K562 (cell line): ENCODE measurements at regions not wholly inside any gene's neighbourhood (a gene's known extent, or its start where the extent isn't known, plus 50 kb on each side); places are given as distances from the start of the nearest gene placed in this dataset.

Experiments
- ATAC-seq: fragments of 200-7000 bp; cut with Tn5 transposase; 3 replicates; pipeline ENCODE4 v1.9.1; 2020; ENCODE audit warnings: moderate library complexity
- BruUV-seq: library from RNA; stranded (reverse); fragments of 400-500 nt; replicated peaks from 2 replicates; lab custom pipeline; 2021; lab: Mats Ljungman, UMichigan
- CTCF ChIA-PET: fragments of 300-600 bp; formaldehyde crosslinking; extraction: SDS; loops from one replicate; lab custom pipeline; 2021; ENCODE audit warnings: low intra/inter-chr PET ratio; lab: Yijun Ruan, JAX
- POLR2A ChIA-PET: fragments of 300-600, 350-650 bp; sonication (Branson Sonifier 250); formaldehyde crosslinking; extraction: SDS; loops from one replicate; lab custom pipeline; 2021; ENCODE audit warnings: antibody characterized with exemption, inconsistent platforms; lab: Yijun Ruan, JAX
- DNase-seq, 4 experiments: peaks; one replicate each; pipeline versions ENCODE4 v3.0.0 to v3.0.0-alpha.2; 2011 to 2018; ENCODE audit warnings: low spot score in 3 of 4, mixed read lengths in 3 of 4; ENCODE audit errors: extremely low read depth in 1 of 4
- FAIRE-seq: peaks from 2 replicates; lab custom pipeline; 2011; peaks lifted over from hg19 to GRCh38; lab: Jason Lieb, UNC
- H2AFZ ChIP-seq: 2 replicates; pipeline ENCODE4 v1.6.0; 2011; ENCODE audit warnings: low read depth, low read length, control low read depth, inconsistent platforms
- H3K27ac ChIP-seq: fragments of 200-600 bp; 3 replicates; pipeline ENCODE4 v1.8.0; 2011; ENCODE audit warnings: low read depth, mild to moderate bottlenecking, control low read depth, inconsistent platforms, low read length, moderate library complexity, mixed read lengths; ENCODE audit errors: extremely low read depth
- H3K27me3 ChIP-seq, 2 experiments: fragments of 300-600 bp in 1 of 2; 2 replicates in 1 of 2; 3 replicates in 1 of 2; pipeline versions ENCODE4 v1.6.0 to v1.8.0; 2011; ENCODE audit warnings: inconsistent platforms in 2 of 2, low read length in 2 of 2, mild to moderate bottlenecking in 1 of 2, mixed read lengths in 1 of 2, moderate library complexity in 1 of 2; ENCODE audit not compliant: control insufficient read depth in 2 of 2, insufficient read depth in 2 of 2
- H3K36me3 ChIP-seq: fragments of 300-600 bp; 3 replicates; pipeline ENCODE4 v1.8.0; 2011; ENCODE audit warnings: mild to moderate bottlenecking, low read length, inconsistent platforms; ENCODE audit not compliant: control insufficient read depth, insufficient read depth
- H3K4me1 ChIP-seq, 2 experiments: fragments of 200-600 bp in 1 of 2; replicated peaks in 1 of 2; 2 replicates in 1 of 2; 3 replicates in 1 of 2; pipeline versions ENCODE4 v1.5.1 to v1.8.0; 2011; ENCODE audit warnings: inconsistent platforms in 2 of 2, low read length in 2 of 2, mild to moderate bottlenecking in 1 of 2, mixed read lengths in 1 of 2, moderate library complexity in 1 of 2; ENCODE audit not compliant: control insufficient read depth in 2 of 2, insufficient read depth in 2 of 2
- H3K4me2 ChIP-seq: 2 replicates; pipeline ENCODE4 v1.6.1; 2011; ENCODE audit warnings: low read length, control low read depth, inconsistent platforms, mixed read lengths; ENCODE audit not compliant: insufficient read depth
- H3K4me3 ChIP-seq: fragments of 200-600 bp; sonication (generic), shearing (Covaris generic); 2 replicates; pipeline ENCODE4 v1.5.1; 2016; ENCODE audit warnings: control low read depth, inconsistent platforms
- H3K79me2 ChIP-seq: fragments of 200-600 bp; 3 replicates; pipeline ENCODE4 v1.8.0; 2011; ENCODE audit warnings: low read length, inconsistent platforms; ENCODE audit not compliant: control insufficient read depth, insufficient read depth
- H3K9ac ChIP-seq, 2 experiments: 2 replicates each; pipeline versions ENCODE4 v1.6.0 to v1.6.1; 2011; ENCODE audit warnings: low read depth in 2 of 2, low read length in 2 of 2, control low read depth in 1 of 2, inconsistent platforms in 1 of 2, mild to moderate bottlenecking in 1 of 2, mixed read lengths in 1 of 2; ENCODE audit not compliant: insufficient read depth in 1 of 2
- H3K9me1 ChIP-seq: one replicate; pipeline ENCODE4 v1.6.0; 2011; ENCODE audit warnings: inconsistent platforms, mild to moderate bottlenecking, low read length, moderate library complexity; ENCODE audit not compliant: control insufficient read depth, insufficient read depth
- H3K9me3 ChIP-seq: replicated peaks from 2 replicates; pipeline ENCODE4 v1.5.1; 2011; ENCODE audit warnings: low read depth, low read length, inconsistent platforms; ENCODE audit not compliant: control insufficient read depth, insufficient read depth
- H4K20me1 ChIP-seq: replicated peaks from 2 replicates; pipeline ENCODE4 v1.6.1; 2011; ENCODE audit warnings: low read length, inconsistent platforms, mixed read lengths; ENCODE audit not compliant: control insufficient read depth, insufficient read depth
- COPS2 ChIP-seq: fragments of 450-650 bp; conservative IDR thresholded peaks from 2 replicates; pipeline ENCODE4 v1.6.1; 2016; ENCODE audit warnings: mild to moderate bottlenecking, moderate library complexity
- ETV1 ChIP-seq: fragments of 450-650 bp; conservative IDR thresholded peaks from 2 replicates; pipeline ENCODE4 v1.6.1; 2016; ENCODE audit warnings: missing genetic modification characterization, control low read depth, low read depth, missing compliant biosample characterization
- LARP7 ChIP-seq: fragments of 450-650 bp; IDR thresholded peaks from 2 replicates; pipeline ENCODE4 v1.6.1; 2016
- PHTF2 ChIP-seq: fragments of 250-450 bp; sonication (Bioruptor Pico); IDR thresholded peaks from 2 replicates; pipeline ENCODE4 v1.5.0; 2021; ENCODE audit warnings: mild to moderate bottlenecking
- RCOR1 ChIP-seq, 2 experiments: IDR thresholded peaks; 2 replicates each; pipeline ENCODE4 v1.6.1; 2012; ENCODE audit warnings: low read depth in 2 of 2, low read length in 2 of 2, borderline replicate concordance in 1 of 2, improper control_type of control experiment in 1 of 2
- ZNF518B ChIP-seq: fragments of 250-450 bp; sonication (Bioruptor Pico); IDR thresholded peaks from 2 replicates; pipeline ENCODE4 v1.5.0; 2021; ENCODE audit warnings: mild to moderate bottlenecking, moderate library complexity
- WGBS: fragments of 100-300 bp; shearing (Covaris generic); methylation state at CpG from one replicate; pipeline ENCODE4 v1.1.6; 2016; ENCODE audit warnings: low coverage, mixed read lengths; ENCODE audit not compliant: insufficient coverage; ENCODE audit errors: missing lambda C conversion rate; 5-methylcytosine and 5-hydroxymethylcytosine counted together
- in situ Hi-C: fragments of 300-500 bp; cut with MboI; formaldehyde crosslinking; loops from 4 replicates; pipeline ENCODE4 v1.15.0; 2018; ENCODE audit warnings: inconsistent platforms, mixed read lengths
- intact Hi-C: fragments of 100-400 bp; cut with micrococcal nuclease; formaldehyde crosslinking; loops from 2 replicates; pipeline ENCODE4 v1.14.2; 2022
- TF ChIP-seq, protein P1 (sequence below): fragments of 450-650 bp; IDR thresholded peaks from 2 replicates; pipeline ENCODE4 v1.6.1; 2017; ENCODE audit warnings: antibody characterized with exemption, mild to moderate bottlenecking
- TF ChIP-seq, protein P2 (sequence below), 2 experiments: fragments of 450-650 bp; IDR thresholded peaks; 2 replicates each; pipeline ENCODE4 v1.6.1; 2018; ENCODE audit warnings: mild to moderate bottlenecking in 2 of 2, low read depth in 1 of 2; ENCODE audit not compliant: partially characterized antibody in 2 of 2
- TF ChIP-seq, protein P3 (sequence below): fragments of 250-450 bp; sonication (Bioruptor Pico); IDR thresholded peaks from 2 replicates; pipeline ENCODE4 v1.8.0; 2021; ENCODE audit warnings: moderate library complexity, mild to moderate bottlenecking, inconsistent platforms

DNA sequence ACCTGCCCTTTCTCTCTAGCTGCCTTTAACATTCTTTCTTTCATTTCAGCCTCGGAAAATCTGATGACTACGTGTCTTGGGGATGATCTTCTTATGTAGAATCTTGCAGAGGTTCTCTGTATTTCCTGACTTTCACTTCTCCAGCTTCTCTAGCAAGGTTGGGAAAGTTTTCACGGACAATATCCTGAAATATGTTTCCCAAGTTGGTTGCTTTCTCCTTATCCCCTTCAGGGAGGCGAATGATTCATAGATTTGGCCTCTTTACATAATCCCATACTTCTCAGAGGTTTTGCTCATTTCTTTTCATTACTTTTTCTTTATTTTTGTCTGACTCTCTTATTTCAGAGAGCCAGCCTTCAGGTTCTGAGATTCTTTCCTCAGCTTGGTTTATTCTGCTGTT is 62.1 kb upstream of the CCDC54 start:
- H2AFZ ChIP-seq: no peak overlapping the region
- in situ Hi-C loops: no loop called here
- 3% methylated on average over 4 of the region's 4 CpGs for WGBS
- POLR2A ChIA-PET: interaction anchor here (1.2 kb wide), 1 partner anchor 10 kb away, joined by 3 read pairs; no protein-coding TSS in a partner anchor
- no peak overlapping the region for H3K27ac ChIP-seq
- no peaks in the 10 kb centered on the region for H3K36me3 ChIP-seq
- H3K27me3 ChIP-seq: peaks cover 0 to 4% of the 10 kb centered on the region in 2 experiments; a peak in 1 of 5 replicates
- no TSS peak for BruUV-seq
- H3K4me1 ChIP-seq: no peaks in the 10 kb centered on the region
- no peaks in the 10 kb centered on the region for H3K9me3 ChIP-seq
- H3K9ac ChIP-seq: no peak overlapping the region
- no peak overlapping the region for H3K4me2 ChIP-seq
- no peak overlapping the region for H3K4me3 ChIP-seq
- ATAC-seq (no peak), DNase-seq (no peak), FAIRE-seq (no peak)
- no peaks in the 10 kb centered on the region for H3K79me2 ChIP-seq
- no peaks in the 10 kb centered on the region for H4K20me1 ChIP-seq
- CTCF ChIA-PET: no interaction called here
- intact Hi-C loops: no loop called here
- no peaks in the 10 kb centered on the region for H3K9me1 ChIP-seq
- TF ChIP-seq COPS2 (no peak), ETV1 (tag) (no peak), ZNF518B (no peak), PHTF2 (CRISPR knock-in tag) (no peak), LARP7 (no peak), RCOR1 (IDR thresholded peaks at IDR 0.05; ENCODE audit: borderline replicate concordance in 1 of 2, low read depth in 2 of 2, low read length in 2 of 2) (no peak)
- TF ChIP-seq, protein P1, sequence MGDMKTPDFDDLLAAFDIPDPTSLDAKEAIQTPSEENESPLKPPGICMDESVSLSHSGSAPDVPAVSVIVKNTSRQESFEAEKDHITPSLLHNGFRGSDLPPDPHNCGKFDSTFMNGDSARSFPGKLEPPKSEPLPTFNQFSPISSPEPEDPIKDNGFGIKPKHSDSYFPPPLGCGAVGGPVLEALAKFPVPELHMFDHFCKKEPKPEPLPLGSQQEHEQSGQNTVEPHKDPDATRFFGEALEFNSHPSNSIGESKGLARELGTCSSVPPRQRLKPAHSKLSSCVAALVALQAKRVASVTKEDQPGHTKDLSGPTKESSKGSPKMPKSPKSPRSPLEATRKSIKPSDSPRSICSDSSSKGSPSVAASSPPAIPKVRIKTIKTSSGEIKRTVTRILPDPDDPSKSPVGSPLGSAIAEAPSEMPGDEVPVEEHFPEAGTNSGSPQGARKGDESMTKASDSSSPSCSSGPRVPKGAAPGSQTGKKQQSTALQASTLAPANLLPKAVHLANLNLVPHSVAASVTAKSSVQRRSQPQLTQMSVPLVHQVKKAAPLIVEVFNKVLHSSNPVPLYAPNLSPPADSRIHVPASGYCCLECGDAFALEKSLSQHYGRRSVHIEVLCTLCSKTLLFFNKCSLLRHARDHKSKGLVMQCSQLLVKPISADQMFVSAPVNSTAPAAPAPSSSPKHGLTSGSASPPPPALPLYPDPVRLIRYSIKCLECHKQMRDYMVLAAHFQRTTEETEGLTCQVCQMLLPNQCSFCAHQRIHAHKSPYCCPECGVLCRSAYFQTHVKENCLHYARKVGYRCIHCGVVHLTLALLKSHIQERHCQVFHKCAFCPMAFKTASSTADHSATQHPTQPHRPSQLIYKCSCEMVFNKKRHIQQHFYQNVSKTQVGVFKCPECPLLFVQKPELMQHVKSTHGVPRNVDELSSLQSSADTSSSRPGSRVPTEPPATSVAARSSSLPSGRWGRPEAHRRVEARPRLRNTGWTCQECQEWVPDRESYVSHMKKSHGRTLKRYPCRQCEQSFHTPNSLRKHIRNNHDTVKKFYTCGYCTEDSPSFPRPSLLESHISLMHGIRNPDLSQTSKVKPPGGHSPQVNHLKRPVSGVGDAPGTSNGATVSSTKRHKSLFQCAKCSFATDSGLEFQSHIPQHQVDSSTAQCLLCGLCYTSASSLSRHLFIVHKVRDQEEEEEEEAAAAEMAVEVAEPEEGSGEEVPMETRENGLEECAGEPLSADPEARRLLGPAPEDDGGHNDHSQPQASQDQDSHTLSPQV: no peak
- TF ChIP-seq, protein P2, sequence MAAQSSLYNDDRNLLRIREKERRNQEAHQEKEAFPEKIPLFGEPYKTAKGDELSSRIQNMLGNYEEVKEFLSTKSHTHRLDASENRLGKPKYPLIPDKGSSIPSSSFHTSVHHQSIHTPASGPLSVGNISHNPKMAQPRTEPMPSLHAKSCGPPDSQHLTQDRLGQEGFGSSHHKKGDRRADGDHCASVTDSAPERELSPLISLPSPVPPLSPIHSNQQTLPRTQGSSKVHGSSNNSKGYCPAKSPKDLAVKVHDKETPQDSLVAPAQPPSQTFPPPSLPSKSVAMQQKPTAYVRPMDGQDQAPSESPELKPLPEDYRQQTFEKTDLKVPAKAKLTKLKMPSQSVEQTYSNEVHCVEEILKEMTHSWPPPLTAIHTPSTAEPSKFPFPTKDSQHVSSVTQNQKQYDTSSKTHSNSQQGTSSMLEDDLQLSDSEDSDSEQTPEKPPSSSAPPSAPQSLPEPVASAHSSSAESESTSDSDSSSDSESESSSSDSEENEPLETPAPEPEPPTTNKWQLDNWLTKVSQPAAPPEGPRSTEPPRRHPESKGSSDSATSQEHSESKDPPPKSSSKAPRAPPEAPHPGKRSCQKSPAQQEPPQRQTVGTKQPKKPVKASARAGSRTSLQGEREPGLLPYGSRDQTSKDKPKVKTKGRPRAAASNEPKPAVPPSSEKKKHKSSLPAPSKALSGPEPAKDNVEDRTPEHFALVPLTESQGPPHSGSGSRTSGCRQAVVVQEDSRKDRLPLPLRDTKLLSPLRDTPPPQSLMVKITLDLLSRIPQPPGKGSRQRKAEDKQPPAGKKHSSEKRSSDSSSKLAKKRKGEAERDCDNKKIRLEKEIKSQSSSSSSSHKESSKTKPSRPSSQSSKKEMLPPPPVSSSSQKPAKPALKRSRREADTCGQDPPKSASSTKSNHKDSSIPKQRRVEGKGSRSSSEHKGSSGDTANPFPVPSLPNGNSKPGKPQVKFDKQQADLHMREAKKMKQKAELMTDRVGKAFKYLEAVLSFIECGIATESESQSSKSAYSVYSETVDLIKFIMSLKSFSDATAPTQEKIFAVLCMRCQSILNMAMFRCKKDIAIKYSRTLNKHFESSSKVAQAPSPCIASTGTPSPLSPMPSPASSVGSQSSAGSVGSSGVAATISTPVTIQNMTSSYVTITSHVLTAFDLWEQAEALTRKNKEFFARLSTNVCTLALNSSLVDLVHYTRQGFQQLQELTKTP (IDR thresholded peaks at IDR 0.05; ENCODE audit: low read depth in 1 of 2, partially characterized antibody in 2 of 2): no peak
- TF ChIP-seq, protein P3, sequence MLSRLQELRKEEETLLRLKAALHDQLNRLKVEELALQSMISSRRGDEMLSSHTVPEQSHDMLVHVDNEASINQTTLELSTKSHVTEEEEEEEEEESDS (CRISPR knock-in tag): no peak
